Panc1 (cell line): ENCODE measurements at regions not wholly inside any gene's neighbourhood (a gene's known extent, or its start where the extent isn't known, plus 50 kb on each side); places are given as distances from the start of the nearest gene placed in this dataset.

Experiments
- ATAC-seq: fragments of 200-7000 bp; cut with Tn5 transposase; 2 replicates; pipeline ENCODE4 v1.9.1; 2020; ENCODE audit warnings: mild to moderate bottlenecking, moderate library complexity
- BruUV-seq: library from RNA; stranded (reverse); fragments of 400-500 nt; replicated peaks from 2 replicates; lab custom pipeline; 2021; lab: Mats Ljungman, UMichigan
- CTCF ChIA-PET: fragments of 300-600 bp; sonication (Branson Sonifier 250); formaldehyde crosslinking; loops from one replicate; lab custom pipeline; 2022; ENCODE audit warnings: antibody characterized with exemption; lab: Charles Lee
- POLR2A ChIA-PET: fragments of 300-600 bp; sonication (Branson Sonifier 250); formaldehyde crosslinking; loops from one replicate; lab custom pipeline; 2022; ENCODE audit warnings: antibody characterized with exemption; lab: Charles Lee
- DNase-seq: peaks from one replicate; pipeline ENCODE4 v3.0.0-alpha.2; 2010; ENCODE audit warnings: low read depth, low spot score
- H3K27ac ChIP-seq: 2 replicates; pipeline ENCODE4 v1.5.1; 2011; ENCODE audit warnings: mild to moderate bottlenecking, low read length, inconsistent platforms
- H3K27me3 ChIP-seq: fragments of 200-500 bp; sonication (Bioruptor generic); 2 replicates; pipeline ENCODE4 v1.6.0; 2014; ENCODE audit warnings: low read length, inconsistent platforms; ENCODE audit not compliant: control insufficient read depth, insufficient read depth
- H3K36me3 ChIP-seq: fragments of 200-500 bp; sonication (Bioruptor generic); 2 replicates; pipeline ENCODE4 v1.5.1; 2014; ENCODE audit warnings: inconsistent platforms, mild to moderate bottlenecking, low read length, moderate library complexity; ENCODE audit not compliant: control insufficient read depth, insufficient read depth
- H3K4me1 ChIP-seq: 2 replicates; pipeline ENCODE4 v1.5.1; 2011; ENCODE audit warnings: inconsistent platforms, mild to moderate bottlenecking, low read length, moderate library complexity; ENCODE audit not compliant: control insufficient read depth, insufficient read depth
- H3K4me3 ChIP-seq, 2 experiments: 2 replicates each; pipeline ENCODE4 v1.5.1; 2011 to 2012; ENCODE audit warnings: low read depth in 2 of 2, low read length in 2 of 2, mild to moderate bottlenecking in 2 of 2, inconsistent platforms in 1 of 2, moderate library complexity in 1 of 2
- H3K9me3 ChIP-seq: fragments of 200-500 bp; sonication (Bioruptor generic); 2 replicates; pipeline ENCODE4 v1.5.1; 2014; ENCODE audit warnings: low read depth, mild to moderate bottlenecking, inconsistent platforms, low read length, moderate library complexity; ENCODE audit not compliant: control insufficient read depth, insufficient read depth
- POLR2AphosphoS5 ChIP-seq: IDR thresholded peaks from 2 replicates; pipeline ENCODE4 v1.6.1; 2012; ENCODE audit warnings: mild to moderate bottlenecking, low read depth, low read length, moderate library complexity
- SIN3A ChIP-seq: IDR thresholded peaks from 2 replicates; pipeline ENCODE4 v1.6.1; 2012; ENCODE audit warnings: low read depth, mild to moderate bottlenecking, low read length, moderate library complexity, borderline replicate concordance; ENCODE audit not compliant: insufficient read depth
- TCF7L2 ChIP-seq: IDR thresholded peaks from 2 replicates; pipeline ENCODE4 v1.6.1; 2011; ENCODE audit warnings: mild to moderate bottlenecking, low read depth, low read length, inconsistent platforms
- in situ Hi-C: cut with HindIII; loops from 2 replicates; pipeline ENCODE4 v1.10.0; 2016; ENCODE audit warnings: low sequenced_read_pairs, low pct_unique_long_range_greater_than_20kb
- intact Hi-C: fragments of 100-400 bp; cut with micrococcal nuclease; formaldehyde crosslinking; loops from one replicate; pipeline ENCODE4 v1.10.0; 2022; ENCODE audit not compliant: unreplicated experiment
- TF ChIP-seq, protein P1 (sequence below): fragments of 450-650 bp; IDR thresholded peaks from 2 replicates; pipeline ENCODE4 v1.5.1; 2017; ENCODE audit warnings: mild to moderate bottlenecking
- TF ChIP-seq, protein P2 (sequence below), 2 experiments: IDR thresholded peaks; 2 replicates each; pipeline ENCODE4 v1.6.1; 2011 to 2012; ENCODE audit warnings: low read depth in 2 of 2, control low read depth in 1 of 2, low read length in 1 of 2, mild to moderate bottlenecking in 1 of 2, moderate library complexity in 1 of 2; ENCODE audit not compliant: insufficient read depth in 1 of 2

DNA sequence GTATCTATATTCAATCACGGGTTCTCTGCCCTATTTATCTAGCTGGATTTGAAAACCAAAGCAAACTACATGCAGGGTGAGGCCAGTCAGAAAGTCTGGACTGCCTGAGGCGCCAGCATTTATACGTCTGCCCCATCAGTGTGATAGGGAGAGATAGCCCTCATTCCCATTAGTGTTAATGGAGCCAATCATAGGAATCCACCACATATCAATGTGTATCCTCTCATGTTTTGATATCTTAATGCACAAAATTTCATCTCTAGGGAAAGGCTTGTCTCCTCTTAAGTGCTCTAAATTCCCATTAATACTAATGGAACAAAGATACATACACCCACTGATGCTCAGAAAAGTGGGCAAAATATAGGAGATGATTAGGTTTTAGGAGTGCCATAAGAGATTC lies 376.2 kb downstream of the BTBD3 start:
- ChIA-PET CTCF (no interaction called here), POLR2A (no interaction called here)
- Histone ChIP-seq H3K27ac (no peak overlapping the region), H3K27me3 (no peaks in the 10 kb centered on the region), H3K9me3 (no peaks in the 10 kb centered on the region), H3K4me3 (no peak overlapping the region), H3K36me3 (no peaks in the 10 kb centered on the region), H3K4me1 (no peaks in the 10 kb centered on the region)
- no peak for ATAC-seq
- in situ Hi-C loops: no loop called here
- intact Hi-C loops: no loop called here
- BruUV-seq: no TSS peak
- TF ChIP-seq POLR2AphosphoS5: no peak
- TF ChIP-seq, protein P1, sequence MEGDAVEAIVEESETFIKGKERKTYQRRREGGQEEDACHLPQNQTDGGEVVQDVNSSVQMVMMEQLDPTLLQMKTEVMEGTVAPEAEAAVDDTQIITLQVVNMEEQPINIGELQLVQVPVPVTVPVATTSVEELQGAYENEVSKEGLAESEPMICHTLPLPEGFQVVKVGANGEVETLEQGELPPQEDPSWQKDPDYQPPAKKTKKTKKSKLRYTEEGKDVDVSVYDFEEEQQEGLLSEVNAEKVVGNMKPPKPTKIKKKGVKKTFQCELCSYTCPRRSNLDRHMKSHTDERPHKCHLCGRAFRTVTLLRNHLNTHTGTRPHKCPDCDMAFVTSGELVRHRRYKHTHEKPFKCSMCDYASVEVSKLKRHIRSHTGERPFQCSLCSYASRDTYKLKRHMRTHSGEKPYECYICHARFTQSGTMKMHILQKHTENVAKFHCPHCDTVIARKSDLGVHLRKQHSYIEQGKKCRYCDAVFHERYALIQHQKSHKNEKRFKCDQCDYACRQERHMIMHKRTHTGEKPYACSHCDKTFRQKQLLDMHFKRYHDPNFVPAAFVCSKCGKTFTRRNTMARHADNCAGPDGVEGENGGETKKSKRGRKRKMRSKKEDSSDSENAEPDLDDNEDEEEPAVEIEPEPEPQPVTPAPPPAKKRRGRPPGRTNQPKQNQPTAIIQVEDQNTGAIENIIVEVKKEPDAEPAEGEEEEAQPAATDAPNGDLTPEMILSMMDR: no peak
- no peak for TF ChIP-seq TCF7L2
- TF ChIP-seq, protein P2, sequence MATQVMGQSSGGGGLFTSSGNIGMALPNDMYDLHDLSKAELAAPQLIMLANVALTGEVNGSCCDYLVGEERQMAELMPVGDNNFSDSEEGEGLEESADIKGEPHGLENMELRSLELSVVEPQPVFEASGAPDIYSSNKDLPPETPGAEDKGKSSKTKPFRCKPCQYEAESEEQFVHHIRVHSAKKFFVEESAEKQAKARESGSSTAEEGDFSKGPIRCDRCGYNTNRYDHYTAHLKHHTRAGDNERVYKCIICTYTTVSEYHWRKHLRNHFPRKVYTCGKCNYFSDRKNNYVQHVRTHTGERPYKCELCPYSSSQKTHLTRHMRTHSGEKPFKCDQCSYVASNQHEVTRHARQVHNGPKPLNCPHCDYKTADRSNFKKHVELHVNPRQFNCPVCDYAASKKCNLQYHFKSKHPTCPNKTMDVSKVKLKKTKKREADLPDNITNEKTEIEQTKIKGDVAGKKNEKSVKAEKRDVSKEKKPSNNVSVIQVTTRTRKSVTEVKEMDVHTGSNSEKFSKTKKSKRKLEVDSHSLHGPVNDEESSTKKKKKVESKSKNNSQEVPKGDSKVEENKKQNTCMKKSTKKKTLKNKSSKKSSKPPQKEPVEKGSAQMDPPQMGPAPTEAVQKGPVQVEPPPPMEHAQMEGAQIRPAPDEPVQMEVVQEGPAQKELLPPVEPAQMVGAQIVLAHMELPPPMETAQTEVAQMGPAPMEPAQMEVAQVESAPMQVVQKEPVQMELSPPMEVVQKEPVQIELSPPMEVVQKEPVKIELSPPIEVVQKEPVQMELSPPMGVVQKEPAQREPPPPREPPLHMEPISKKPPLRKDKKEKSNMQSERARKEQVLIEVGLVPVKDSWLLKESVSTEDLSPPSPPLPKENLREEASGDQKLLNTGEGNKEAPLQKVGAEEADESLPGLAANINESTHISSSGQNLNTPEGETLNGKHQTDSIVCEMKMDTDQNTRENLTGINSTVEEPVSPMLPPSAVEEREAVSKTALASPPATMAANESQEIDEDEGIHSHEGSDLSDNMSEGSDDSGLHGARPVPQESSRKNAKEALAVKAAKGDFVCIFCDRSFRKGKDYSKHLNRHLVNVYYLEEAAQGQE (IDR thresholded peaks at IDR 0.05; ENCODE audit: insufficient read depth in 1 of 2, low read depth in 2 of 2, low read length in 1 of 2): no peak
- no peak for TF ChIP-seq SIN3A
- DNase-seq: no peak

DNA sequence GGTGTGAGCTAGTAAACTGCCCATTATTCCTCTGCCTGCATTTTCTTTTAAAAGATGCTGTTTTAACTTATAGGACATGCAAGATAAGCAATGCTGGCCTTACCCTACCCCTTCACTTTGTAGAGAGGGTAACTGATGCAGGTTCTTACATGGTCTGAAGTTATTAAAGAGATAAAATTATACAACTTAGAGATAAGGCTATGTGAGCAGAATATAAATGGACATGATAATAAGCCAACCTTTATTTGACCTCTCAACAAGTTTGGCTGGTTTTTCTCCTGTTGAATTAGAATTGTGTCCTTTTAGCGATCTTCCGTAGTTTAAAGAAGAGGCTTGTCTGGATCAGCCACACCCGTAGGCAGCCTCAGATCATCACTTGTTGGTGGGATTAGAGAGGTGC lies 377.0 kb downstream of the BTBD3 start:
- H3K4me3 ChIP-seq: no peak overlapping the region
- DNase-seq (no peak), ATAC-seq (no peak)
- H3K9me3 ChIP-seq: no peaks in the 10 kb centered on the region
- no peak overlapping the region for H3K27ac ChIP-seq
- CTCF ChIA-PET: no interaction called here
- intact Hi-C loops: no loop called here
- H3K36me3 ChIP-seq: no peaks in the 10 kb centered on the region
- H3K4me1 ChIP-seq: no peaks in the 10 kb centered on the region
- no peaks in the 10 kb centered on the region for H3K27me3 ChIP-seq
- in situ Hi-C loops: no loop called here
- POLR2A ChIA-PET: interaction anchor here (0.6 kb wide), 1 partner anchor 101 kb away, joined by 4 read pairs; no protein-coding TSS in a partner anchor
- TF ChIP-seq POLR2AphosphoS5 (no peak), SIN3A (no peak), TCF7L2 (no peak)
- TF ChIP-seq, protein P1: no peak
- TF ChIP-seq, protein P2 (IDR thresholded peaks at IDR 0.05; ENCODE audit: insufficient read depth in 1 of 2, low read depth in 2 of 2, low read length in 1 of 2): no peak
- BruUV-seq: no TSS peak
